GM18907 (cell line): ENCODE measurements at regions not wholly inside any gene's neighbourhood (a gene's known extent, or its start where the extent isn't known, plus 50 kb on each side); places are given as distances from the start of the nearest gene placed in this dataset.
"Not testable (repeated sequence)": the region's sequence is repeated elsewhere in the genome, so short reads cannot be mapped to it uniquely, and the experiment has no call there.

Experiments
- ATAC-seq: cut with Tn5 transposase; IDR thresholded peaks from one replicate; pipeline ENCODE4 v1.9.1; 2021; ENCODE audit warnings: mild to moderate bottlenecking, moderate library complexity; ENCODE audit not compliant: unreplicated experiment

DNA sequence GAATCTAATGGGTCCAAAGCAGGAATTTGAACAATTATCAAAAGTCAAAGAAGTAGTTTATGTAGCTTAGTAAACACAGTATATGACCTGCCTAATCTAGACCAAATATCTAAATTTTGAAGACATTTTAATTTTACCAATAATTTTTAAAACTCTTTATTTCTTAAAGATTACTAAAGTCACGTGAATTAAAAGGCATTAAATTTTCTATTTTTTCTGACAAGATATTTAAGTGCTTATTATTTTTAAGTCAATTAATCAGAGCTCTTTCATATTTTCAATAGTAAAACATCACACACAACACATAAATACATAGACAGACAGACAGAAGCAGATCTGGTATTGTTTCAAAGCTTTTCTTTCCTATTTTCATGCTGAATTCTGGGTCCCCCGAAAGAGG lies 89.5 kb downstream of the ZNF467 start:
- no peak for ATAC-seq

DNA sequence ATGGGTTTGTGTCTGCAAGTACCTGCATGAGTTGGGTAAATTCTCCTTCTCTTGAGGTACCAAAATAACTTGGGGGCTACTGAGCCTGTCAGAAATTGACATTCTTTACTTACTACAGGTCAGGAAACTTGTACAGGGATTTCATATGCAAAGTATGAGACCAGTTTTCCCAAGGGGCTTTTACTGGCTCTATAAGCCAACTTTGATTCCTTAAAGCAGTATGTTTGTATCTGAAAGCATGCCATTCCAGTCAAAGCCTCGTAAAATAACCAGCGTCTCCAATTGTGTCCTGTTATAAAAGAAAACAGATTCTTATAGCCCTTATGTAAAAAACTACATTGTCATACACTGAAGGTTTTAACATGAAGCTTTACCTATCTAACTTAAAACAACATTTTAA lies 90.2 kb downstream of the ZNF467 start:
- no peak for ATAC-seq

DNA sequence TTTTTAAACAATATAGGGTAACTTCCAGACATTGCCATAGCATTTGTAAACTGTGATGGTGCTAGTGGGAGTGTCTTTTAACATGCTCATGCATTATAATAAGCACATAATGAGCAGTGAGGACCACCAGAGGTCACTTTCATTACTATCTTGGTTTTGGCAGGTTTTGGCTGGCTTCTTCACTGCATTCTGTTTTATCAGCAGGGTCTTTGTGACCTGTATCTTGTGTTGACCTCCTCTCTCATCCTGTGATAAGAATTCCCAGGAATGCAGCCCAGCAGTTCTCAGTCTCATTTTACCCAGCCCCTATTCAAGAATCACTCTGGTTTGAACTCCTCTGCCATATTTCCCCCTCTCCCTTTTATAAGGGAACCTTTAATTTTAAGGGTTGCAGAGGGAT lies 91.3 kb downstream of the ZNF467 start:
- ATAC-seq, result no peak

DNA sequence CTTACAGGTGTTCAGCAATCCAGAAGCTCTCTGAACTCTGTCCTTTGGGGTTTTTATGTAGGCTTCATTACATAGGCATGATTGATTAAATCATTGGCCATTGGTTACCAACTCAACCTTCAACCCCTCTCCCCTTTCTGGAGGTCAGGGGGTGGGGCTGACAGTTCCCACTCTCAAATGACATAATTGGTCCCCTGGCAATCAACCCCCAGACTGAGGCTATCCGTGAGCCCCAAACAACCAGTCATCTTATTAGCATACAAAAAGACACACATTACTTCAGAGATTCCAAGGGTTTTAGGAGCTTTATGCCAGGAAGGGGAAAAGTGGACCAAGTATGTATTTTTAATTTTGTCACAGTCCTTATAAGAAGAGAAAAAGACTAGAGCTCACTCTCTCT lies 92.1 kb downstream of the ZNF467 start:
- no peak for ATAC-seq

DNA sequence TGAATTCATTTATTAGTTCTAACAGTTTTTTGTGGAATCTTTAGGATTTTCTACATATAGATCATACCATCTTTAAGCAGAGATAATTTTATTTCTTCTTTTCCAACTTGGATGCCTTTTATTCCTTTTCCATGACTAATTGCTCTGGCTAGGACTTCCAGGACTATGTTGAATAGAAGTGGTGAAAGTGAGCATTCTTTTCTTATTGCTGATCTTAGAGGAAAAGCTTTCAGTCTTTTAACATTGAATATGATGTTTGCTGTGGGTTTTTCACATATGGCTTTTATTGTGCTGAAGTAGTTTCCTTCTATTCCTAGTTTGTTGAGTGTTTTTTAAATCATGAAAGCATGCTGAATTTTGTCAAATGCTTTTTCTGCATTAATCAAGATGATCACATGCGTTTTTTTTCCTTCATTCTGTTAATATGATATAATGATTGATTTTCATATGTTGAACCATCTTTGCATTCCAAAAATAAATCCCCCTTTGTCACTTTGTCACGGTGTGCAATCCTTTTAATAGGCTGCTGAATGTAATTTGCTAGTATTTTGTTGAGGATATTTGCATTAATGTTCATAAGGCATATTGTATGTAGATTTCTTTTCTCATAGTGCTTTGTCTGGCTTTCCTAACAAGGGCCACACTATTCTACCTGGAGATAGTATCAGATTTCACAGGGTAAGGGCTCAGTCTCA lies 92.9 kb downstream of the ZNF467 start:
- no peak for ATAC-seq

DNA sequence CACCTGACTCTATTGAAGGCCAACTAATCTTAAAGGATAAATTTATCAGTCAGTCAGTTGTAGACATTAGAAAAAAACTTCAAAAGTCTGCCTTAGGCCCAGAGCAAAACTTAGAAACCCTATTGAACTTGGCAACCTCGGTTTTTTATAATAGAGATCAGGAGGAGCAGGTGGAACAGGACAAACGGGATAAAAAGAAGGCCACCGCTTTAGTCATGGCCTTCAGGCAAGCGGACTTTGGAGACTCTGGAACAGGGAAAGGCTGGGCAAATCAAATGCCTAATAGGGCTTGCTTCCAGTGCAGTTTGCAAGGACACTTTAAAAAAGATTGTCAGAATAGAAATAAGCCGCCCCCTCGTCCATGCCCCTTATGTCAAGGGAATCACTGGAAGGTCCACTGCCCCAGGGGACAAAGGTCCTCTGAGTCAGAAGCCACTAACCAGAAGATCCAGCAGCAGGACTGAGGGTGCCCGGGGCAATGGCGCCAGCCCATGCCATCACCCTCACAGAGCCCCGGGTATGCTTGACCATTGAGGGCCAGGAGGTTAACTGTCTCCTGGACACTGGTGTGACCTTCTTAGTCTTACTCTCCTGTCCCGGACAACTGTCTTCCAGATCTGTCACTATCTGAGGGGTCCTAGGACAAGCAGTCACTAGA lies 98.5 kb downstream of the ZNF467 start:
- ATAC-seq, result not testable (repeated sequence)

DNA sequence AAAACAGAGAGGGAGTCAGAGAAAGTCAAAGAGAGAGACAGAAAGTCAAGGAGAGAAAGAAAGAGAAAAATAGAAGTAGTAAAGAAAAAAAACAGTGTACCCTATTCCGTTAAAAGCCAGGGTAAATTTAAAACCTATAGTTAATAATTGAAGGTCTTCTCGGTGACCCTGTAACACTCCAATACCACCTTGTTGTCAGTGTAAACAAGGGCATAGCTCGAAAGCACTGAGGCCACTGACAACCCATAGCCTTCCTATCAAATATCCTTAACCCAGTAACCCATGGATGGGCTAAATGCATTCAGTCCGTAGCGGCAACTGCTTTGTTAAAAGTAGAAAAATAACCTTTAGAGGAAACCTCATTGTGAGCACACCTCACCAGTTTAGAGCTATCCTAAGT lies 100.4 kb downstream of the ZNF467 start:
- no peak for ATAC-seq

DNA sequence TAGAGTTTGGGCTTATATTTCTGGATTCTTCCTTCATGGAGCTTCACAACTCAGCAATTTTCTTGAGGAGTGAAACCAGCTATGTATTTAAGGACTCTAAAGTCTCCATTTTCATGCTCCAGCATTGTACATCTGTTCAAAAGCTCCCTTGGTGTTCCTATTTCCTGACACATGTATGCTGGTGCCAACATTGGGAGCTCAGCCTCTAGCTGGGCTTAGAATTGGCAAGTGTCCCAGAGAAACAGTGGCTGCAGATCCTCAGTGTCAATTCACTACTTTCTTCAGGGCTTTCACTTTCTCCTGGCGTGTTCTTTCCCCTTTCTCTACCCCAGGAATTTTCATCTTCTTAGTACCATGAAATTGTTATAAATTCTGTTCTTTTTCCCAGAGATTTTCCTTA lies 103.1 kb downstream of the ZNF467 start:
- no peak for ATAC-seq

DNA sequence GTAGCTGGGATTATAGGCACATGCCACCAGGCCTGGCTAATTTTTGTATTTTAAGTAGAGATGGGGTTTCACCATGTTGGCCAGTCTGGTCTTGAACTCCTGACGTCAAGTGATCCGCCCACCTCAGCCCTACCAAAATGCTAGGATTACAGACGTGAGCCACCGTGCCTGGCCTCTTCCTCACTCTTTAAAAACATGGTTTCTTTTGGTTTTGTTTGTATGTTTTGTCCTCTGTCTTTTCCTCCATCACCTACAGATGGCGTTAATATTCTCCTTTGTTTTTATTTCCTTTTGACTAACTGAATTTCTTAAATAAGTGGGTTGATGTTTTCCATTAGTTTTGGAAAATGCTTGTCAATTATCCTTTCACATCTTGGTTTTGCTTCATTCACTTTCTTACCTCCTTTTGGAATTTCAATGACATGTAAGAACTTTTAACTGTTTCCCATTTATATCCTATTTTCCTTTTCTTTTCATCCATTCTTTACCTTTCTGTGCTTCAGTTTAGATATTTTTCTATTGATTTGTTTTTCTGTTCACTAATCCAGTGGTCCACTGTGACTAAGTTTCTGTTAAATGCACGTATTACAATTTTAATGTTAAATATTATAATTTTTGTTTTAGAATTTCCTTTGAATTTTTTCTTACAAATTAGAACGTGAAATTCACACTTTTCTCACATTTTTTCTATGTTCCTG lies 104.1 kb downstream of the ZNF467 start:
- ATAC-seq, result no peak

DNA sequence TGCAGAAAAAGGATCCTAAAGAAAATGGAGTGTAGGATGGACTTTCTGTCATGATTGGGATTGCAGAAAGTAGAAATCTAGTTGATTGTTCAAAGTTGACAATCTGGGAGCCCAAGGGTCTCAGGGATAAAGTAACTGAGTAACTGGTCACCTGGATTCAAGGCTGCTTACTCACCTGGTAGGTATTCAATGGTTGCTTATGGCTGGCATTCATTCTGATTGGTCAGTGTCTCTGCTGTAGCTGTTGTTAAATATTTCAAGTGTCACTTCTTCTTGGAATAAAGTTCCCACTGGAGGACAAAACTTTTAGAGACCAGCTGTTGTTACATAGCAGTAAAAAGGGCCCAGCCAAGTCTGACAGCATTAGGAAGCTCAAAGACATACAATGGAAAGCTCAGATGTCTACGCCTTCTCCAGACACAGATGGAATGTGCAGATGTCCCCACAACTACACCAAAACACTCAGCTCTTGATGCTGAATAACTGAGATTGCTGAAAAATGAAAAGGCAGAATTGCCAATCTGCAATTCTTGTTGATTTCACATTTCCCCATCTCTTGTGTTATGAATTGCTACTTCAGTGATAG lies 106.9 kb downstream of the ZNF467 start:
- ATAC-seq, result no peak

DNA sequence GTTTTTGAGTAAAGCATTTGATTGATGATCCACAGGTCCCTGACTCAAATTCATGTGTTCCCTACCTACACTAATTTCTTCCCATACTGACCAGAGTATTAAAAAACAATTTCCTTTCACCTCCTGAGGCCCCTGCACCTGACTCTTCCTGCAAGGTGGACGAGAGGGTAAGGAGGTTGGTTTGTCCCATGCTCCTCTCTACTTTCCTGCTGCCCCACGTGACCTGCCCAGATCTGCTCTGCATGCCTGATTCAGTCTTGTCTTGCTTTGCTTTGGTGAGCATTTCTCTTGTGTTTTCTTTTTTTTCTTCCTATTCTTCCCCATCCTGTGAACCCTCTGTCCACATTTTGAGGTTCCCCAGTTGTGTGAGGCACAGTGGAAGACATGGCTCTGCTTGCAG lies 107.8 kb downstream of the ZNF467 start:
- not testable (repeated sequence) for ATAC-seq

DNA sequence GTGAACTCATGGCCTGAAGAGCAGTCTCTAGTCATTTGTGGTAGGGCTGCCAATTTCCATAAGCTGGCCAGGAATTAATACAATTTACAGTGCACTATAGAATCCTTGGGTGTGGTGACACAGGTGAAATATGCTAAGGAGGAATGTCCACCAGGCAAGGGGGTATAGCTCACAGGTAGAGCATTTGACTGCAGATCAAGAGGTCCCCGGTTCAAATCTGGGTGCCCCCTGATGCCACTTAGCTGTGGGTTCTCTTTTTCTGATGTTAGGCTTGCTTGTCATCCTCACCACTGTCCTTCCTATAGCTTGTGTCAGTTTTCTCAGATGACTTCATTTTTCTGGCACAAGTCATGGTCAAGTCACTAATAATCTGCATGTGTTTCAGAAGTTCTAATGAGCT lies 108.7 kb downstream of the ZNF467 start:
- ATAC-seq, result no peak

DNA sequence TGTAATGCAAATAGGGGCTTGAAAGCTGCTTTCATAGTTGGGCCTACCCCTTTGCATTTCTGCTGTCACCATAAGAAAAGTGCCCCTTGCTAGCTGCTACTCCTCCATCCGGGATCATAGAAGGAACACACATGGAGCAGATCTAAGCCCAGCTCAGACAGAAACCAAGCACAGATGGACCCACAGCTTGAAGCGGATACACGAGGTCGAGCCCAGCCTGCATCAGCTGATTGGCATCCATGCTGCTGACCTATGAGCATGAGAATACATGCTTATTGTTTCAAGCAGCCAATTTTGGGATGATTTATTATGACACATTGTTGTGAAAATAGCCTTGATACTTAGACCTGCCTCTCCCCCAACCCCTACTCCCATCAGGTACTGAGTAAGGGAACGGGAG lies 109.2 kb downstream of the ZNF467 start:
- no peak for ATAC-seq

DNA sequence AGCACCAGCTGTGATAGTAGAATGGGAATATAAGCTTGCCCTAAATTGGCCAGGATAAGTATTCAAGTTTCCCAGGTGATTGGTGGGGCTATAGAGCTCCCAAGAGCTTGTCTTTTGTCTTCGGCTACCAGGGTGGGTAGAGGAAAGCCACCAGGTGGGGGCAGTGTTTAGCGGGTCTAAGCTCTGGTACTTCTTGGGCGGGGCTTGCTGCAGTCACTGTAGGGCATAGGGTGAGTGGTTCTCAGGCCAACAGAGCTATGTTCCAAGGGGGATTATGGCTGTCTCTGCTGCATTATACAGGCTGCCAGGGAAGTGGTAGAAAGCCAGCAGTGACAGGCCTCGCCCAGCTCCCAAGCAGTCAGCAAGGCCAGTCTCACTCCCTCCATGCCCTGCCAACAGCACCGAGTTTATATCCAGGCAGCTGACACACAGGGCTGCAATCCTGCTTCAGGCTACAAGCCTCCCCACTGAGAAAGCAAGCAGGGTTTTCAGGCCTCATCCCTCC lies 110.7 kb downstream of the ZNF467 start:
- ATAC-seq, result peak; percentile 88

DNA sequence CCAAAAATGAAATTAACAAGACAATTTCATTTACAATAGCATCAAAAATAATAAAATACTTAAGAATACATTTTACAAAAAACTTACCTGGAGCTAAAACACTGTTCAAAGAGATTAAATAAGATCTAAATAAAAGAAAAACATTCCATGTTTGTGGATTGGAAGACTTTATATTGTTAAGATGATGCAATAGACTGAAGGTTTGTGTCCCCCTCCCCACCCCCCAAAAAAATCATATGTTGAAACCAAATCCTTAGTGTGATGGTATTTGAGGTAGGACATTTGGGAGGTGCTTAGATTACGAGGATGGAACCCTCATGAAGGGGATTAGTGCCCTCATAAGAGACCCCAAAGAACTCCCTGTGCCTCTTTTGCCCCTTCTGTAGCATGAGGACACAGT lies 117.6 kb downstream of the ZNF467 start:
- no peak for ATAC-seq

DNA sequence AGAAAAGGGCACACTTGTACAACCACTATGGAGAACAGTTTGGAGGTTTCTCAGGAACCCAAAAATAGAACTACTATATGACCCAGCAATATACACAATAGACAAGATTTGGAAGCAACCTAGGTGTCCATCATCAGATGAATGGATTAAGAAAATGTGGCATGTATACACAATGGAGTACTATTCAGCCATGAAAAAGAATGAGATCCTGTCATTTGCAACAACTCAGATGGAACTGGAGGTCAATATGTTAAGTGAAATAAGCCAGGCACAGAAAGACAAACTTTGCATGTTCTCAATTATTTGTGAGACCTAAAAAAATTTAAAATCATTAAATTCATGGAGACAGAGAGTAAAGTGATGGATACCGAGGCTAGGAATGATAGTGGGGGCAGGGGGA lies 118.8 kb downstream of the ZNF467 start:
- no peak for ATAC-seq

DNA sequence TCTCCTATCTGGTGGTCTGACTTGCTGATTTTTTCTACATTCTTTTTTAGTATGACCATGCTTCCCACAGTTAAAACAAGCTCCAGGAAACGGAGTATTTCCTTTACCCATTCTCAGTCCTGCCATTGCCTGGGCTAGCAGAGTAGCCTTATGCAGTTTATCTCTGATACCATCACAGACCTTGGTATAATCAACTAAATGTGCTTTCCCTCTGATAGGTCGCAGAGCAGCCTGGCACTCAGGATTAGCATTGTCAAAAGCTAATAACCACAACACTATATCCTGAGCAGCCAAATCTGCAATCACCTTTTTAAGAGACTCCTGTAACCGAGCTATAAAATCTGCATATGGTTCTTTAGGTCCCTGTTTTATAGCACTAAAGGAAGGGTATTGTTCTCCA lies 123.2 kb downstream of the ZNF467 start:
- ATAC-seq, result not testable (repeated sequence)

DNA sequence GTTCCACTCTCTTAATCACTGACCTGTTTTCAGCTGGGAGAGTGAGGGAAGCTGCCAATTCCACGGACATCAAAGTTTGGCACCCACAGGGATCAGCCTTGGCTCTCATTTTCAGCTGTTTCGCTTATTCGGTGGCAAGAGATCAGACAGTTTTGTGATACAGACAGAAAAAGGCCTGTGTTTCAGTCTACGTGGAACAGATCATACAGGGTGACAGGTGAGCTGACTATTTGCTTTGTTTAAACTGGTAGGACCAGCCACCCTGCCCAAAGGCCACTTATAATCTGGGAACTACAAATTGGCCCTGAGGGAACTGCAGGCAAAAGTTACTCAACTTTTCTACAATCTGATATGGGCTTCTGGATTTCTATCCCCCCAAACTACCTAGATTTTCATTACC lies 128.6 kb downstream of the ZNF467 start:
- no peak for ATAC-seq

DNA sequence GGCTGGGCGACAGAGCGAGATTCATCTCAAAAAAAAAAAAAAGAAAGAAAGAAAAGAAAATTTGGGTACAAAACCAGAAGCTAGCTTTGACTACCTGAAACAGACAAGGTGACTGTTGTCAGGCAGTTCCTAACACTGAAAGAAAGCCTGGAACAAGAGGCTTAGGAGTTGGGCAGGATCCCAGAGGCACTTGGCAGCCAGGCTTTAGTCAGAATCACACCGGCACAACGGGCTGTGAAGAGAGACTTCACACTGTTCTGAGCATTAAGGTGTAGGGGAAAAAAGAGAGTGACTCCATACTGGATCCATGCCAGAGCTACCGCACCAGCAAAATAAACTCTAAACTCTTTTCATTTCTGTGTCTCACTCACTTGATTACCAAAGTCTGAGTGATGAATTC lies 130.8 kb downstream of the ZNF467 start:
- no peak for ATAC-seq

DNA sequence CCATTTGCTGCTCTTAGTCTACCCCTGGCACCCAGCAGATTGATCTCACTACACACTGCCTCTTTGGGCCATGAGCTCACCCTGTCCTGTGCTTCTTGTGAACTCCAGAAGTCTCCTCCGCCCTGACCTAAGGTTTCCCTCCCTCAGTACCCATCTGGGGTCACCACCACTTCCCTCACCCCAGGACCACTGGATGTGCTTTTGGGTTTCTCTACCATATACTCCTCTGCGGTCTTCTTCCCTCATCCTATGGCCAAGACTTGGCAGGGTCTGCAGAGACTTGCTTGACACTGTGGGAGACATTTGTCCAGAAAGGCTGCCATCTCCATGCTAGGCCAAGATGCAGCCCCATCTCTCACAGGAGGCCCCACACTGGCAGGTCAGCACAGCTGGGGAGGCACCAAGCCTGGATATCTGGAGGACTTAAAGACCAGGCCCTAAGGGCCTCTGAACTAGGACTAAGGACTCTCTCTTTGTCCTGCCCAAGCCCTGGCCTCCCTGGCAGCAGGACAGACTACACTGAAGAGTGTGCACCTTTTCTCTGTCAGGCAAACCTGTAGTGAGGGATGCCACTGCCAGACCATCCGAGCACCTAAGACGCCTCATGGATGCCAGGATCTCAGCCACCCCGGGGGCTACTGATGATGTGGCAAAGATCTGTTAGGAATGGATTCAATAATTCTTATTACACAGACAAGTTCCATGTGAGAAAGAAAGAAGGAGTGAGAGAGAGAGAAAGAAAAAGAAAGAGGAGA lies 134.6 kb downstream of the ZNF467 start:
- no peak for ATAC-seq
